Suprapubic skin (tissue), 4 donors: ENCODE measurements at regions not wholly inside any gene's neighbourhood (a gene's known extent, or its start where the extent isn't known, plus 50 kb on each side); places are given as distances from the start of the nearest gene placed in this dataset.
"Not testable (repeated sequence)": the region's sequence is repeated elsewhere in the genome, so short reads cannot be mapped to it uniquely, and the experiment has no call there.

Source experiments
- DNase-seq, 2 donors: peaks; one replicate each; pipeline ENCODE4 v3.0.0-alpha.2; 2019; ENCODE audit warnings: low spot score in 2 of 2
- H3K27ac ChIP-seq: fragments of 200-600 bp; sonication (generic); one replicate; pipeline ENCODE4 v1.5.1; 2019
- H3K27me3 ChIP-seq: fragments of 200-600 bp; sonication (generic); one replicate; pipeline ENCODE4 v1.5.1; 2019
- H3K36me3 ChIP-seq: fragments of 200-600 bp; sonication (generic); one replicate; pipeline ENCODE4 v1.5.1; 2019
- H3K4me1 ChIP-seq: fragments of 200-600 bp; sonication (generic); one replicate; pipeline ENCODE4 v1.5.1; 2019
- H3K4me3 ChIP-seq: fragments of 200-600 bp; sonication (generic); one replicate; pipeline ENCODE4 v1.5.1; 2019; ENCODE audit warnings: mild to moderate bottlenecking
- H3K9me3 ChIP-seq: fragments of 200-600 bp; sonication (generic); one replicate; pipeline ENCODE4 v1.5.1; 2019
- CTCF ChIP-seq, 2 donors: fragments of 200-600 bp in 1 of 2; fragments of 450-650 bp in 1 of 2; sonication (generic) in 1 of 2; IDR thresholded peaks; one replicate each; pipeline ENCODE4 v1.5.1; 2016 to 2019; ENCODE audit warnings: antibody characterized with exemption in 2 of 2, mild to moderate bottlenecking in 1 of 2, moderate library complexity in 1 of 2
- EP300 ChIP-seq: sonication (generic); formaldehyde crosslinking; IDR thresholded peaks from one replicate; pipeline ENCODE4 v1.6.1; 2017; ENCODE audit warnings: antibody characterized with exemption
- POLR2A ChIP-seq, 2 donors: fragments of 450-650 bp; IDR thresholded peaks; one replicate each; pipeline ENCODE4 v1.6.1; 2017; ENCODE audit warnings: antibody characterized with exemption in 2 of 2, mild to moderate bottlenecking in 2 of 2, moderate library complexity in 2 of 2
- POLR2AphosphoS5 ChIP-seq, 3 donors: sonication (generic); formaldehyde crosslinking; IDR thresholded peaks; one replicate each; pipeline ENCODE4 v1.6.1; 2017; ENCODE audit warnings: antibody characterized with exemption in 3 of 3
- WGBS: methylation state at CpG from one replicate; pipeline ENCODE4 v1.1.5; 2018; 5-methylcytosine and 5-hydroxymethylcytosine counted together

- 87% methylated on average over 2 of the region's 2 CpGs for WGBS
Observed at GRCh38 chr5:19233573-19233972, 754.4 kb downstream of the CDH18 start.

GRCh38 chr5:19235101-19235584 lies 752.9 kb downstream of the CDH18 start:
- TF ChIP-seq CTCF (IDR thresholded peaks at IDR 0.05), result no peak
- no peak for TF ChIP-seq POLR2AphosphoS5 (IDR thresholded peaks at IDR 0.05)
- no peak for TF ChIP-seq POLR2A (IDR thresholded peaks at IDR 0.05)
- TF ChIP-seq EP300, result no peak
- WGBS, result 81% methylated on average over 5 of the region's 5 CpGs
- no peak for DNase-seq

More at GRCh38 chr5:19233573-19233972, 754.4 kb downstream of the CDH18 start:
- H3K27ac ChIP-seq, result no peak overlapping the region
- DNase-seq, result no peak
- no peak for TF ChIP-seq CTCF (IDR thresholded peaks at IDR 0.05)
- TF ChIP-seq POLR2AphosphoS5 (IDR thresholded peaks at IDR 0.05), result no peak
- no peak for TF ChIP-seq POLR2A (IDR thresholded peaks at IDR 0.05)
- no peak for TF ChIP-seq EP300
- H3K9me3 ChIP-seq, result no peaks in the 10 kb centered on the region
- H3K27me3 ChIP-seq, result no peaks in the 10 kb centered on the region
- H3K36me3 ChIP-seq, result no peaks in the 10 kb centered on the region
- H3K4me3 ChIP-seq, result no peak overlapping the region
- no peaks in the 10 kb centered on the region for H3K4me1 ChIP-seq

GRCh38 chr5:19240170-19240569 lies 747.8 kb downstream of the CDH18 start:
- H3K4me3 ChIP-seq, result no peak overlapping the region
- H3K27ac ChIP-seq, result no peak overlapping the region
- 13% methylated on average over 1 of the region's 1 CpG for WGBS
- H3K9me3 ChIP-seq, result no peaks in the 10 kb centered on the region
- no peak for DNase-seq
- TF ChIP-seq POLR2A (IDR thresholded peaks at IDR 0.05) (no peak), CTCF (IDR thresholded peaks at IDR 0.05) (no peak), EP300 (no peak), POLR2AphosphoS5 (IDR thresholded peaks at IDR 0.05) (no peak)
- H3K4me1 ChIP-seq, result no peaks in the 10 kb centered on the region
- no peaks in the 10 kb centered on the region for H3K27me3 ChIP-seq
- H3K36me3 ChIP-seq, result no peaks in the 10 kb centered on the region

More at GRCh38 chr5:19235101-19235584, 752.9 kb downstream of the CDH18 start:
- Histone ChIP-seq H3K36me3 (no peaks in the 10 kb centered on the region), H3K4me3 (no peak overlapping the region), H3K27ac (no peak overlapping the region), H3K4me1 (no peaks in the 10 kb centered on the region), H3K9me3 (no peaks in the 10 kb centered on the region), H3K27me3 (no peaks in the 10 kb centered on the region)

- Histone ChIP-seq H3K4me1 (no peaks in the 10 kb centered on the region), H3K27ac (no peak overlapping the region), H3K4me3 (no peak overlapping the region), H3K9me3 (no peaks in the 10 kb centered on the region), H3K27me3 (no peaks in the 10 kb centered on the region), H3K36me3 (no peaks in the 10 kb centered on the region)
- 91% methylated on average over 1 of the region's 1 CpG for WGBS
- no peak for DNase-seq
- TF ChIP-seq POLR2A (IDR thresholded peaks at IDR 0.05) (no peak), CTCF (IDR thresholded peaks at IDR 0.05) (no peak), EP300 (no peak), POLR2AphosphoS5 (IDR thresholded peaks at IDR 0.05) (no peak)
Observed at GRCh38 chr5:19241690-19242089, 746.3 kb downstream of the CDH18 start.

GRCh38 chr5:19246191-19246590 lies 741.8 kb downstream of the CDH18 start:
- H3K9me3 ChIP-seq, DNase-seq, H3K4me3 ChIP-seq, H3K27ac ChIP-seq, H3K4me1 ChIP-seq, H3K36me3 ChIP-seq, H3K27me3 ChIP-seq: not testable (repeated sequence)
- WGBS, result 89% methylated on average over 1 of the region's 1 CpG

- TF ChIP-seq POLR2A (IDR thresholded peaks at IDR 0.05), result no peak
- TF ChIP-seq POLR2AphosphoS5 (IDR thresholded peaks at IDR 0.05), result no peak
- TF ChIP-seq EP300, result no peak
- no peak for TF ChIP-seq CTCF (IDR thresholded peaks at IDR 0.05)
Observed at GRCh38 chr5:19247302-19247701, 740.7 kb downstream of the CDH18 start.

More at GRCh38 chr5:19247302-19247701, 740.7 kb downstream of the CDH18 start:
- 89% methylated on average over 3 of the region's 3 CpGs for WGBS
- Histone ChIP-seq H3K27me3 (no peaks in the 10 kb centered on the region), H3K4me3 (no peak overlapping the region), H3K27ac (no peak overlapping the region), H3K36me3 (no peaks in the 10 kb centered on the region), H3K4me1 (no peaks in the 10 kb centered on the region), H3K9me3 (no peaks in the 10 kb centered on the region)
- DNase-seq, result no peak
